Mesendoderm (in vitro differentiated cells): ENCODE measurements at regions not wholly inside any gene's neighbourhood (a gene's known extent, or its start where the extent isn't known, plus 50 kb on each side); places are given as distances from the start of the nearest gene placed in this dataset.

ENCODE experiments used
- DNase-seq: peaks from one replicate; pipeline ENCODE4 v3.0.0; 2013
- H2AK5ac ChIP-seq: 2 replicates; pipeline ENCODE4 v1.6.1; 2013; ENCODE audit warnings: low read length, inconsistent platforms
- H2BK120ac ChIP-seq: 2 replicates; pipeline ENCODE4 v1.6.1; 2013; ENCODE audit warnings: low read depth, mild to moderate bottlenecking, low read length, moderate library complexity, mixed read lengths
- H2BK15ac ChIP-seq: replicated peaks from 2 replicates; pipeline ENCODE4 v1.6.1; 2013; ENCODE audit warnings: low read depth, mild to moderate bottlenecking, moderate library complexity
- H2BK5ac ChIP-seq: 2 replicates; pipeline ENCODE4 v1.6.1; 2013; ENCODE audit warnings: low read length, inconsistent platforms
- H3K18ac ChIP-seq: 2 replicates; pipeline ENCODE4 v1.6.1; 2013; ENCODE audit warnings: mild to moderate bottlenecking, low read length, mixed read lengths
- H3K23ac ChIP-seq: one replicate; pipeline ENCODE4 v1.6.1; 2013; ENCODE audit warnings: low read length
- H3K27ac ChIP-seq: 2 replicates; pipeline ENCODE4 v1.5.1; 2013; ENCODE audit warnings: low read depth, mild to moderate bottlenecking, inconsistent platforms, low read length, moderate library complexity
- H3K27me3 ChIP-seq: 2 replicates; pipeline ENCODE4 v1.6.1; 2013; ENCODE audit warnings: low read length, control low read depth, mild to moderate bottlenecking, inconsistent platforms; ENCODE audit not compliant: insufficient read depth, poor library complexity
- H3K36me3 ChIP-seq: 2 replicates; pipeline ENCODE4 v1.6.1; 2013; ENCODE audit warnings: low read length, inconsistent platforms; ENCODE audit not compliant: control insufficient read depth, insufficient read depth
- H3K4ac ChIP-seq: one replicate; pipeline ENCODE4 v1.6.1; 2013; ENCODE audit warnings: low read depth, mild to moderate bottlenecking, low read length, moderate library complexity
- H3K4me1 ChIP-seq: 2 replicates; pipeline ENCODE4 v1.6.1; 2013; ENCODE audit warnings: low read depth, low read length, inconsistent platforms; ENCODE audit not compliant: control insufficient read depth
- H3K4me2 ChIP-seq: 2 replicates; pipeline ENCODE4 v1.6.1; 2013; ENCODE audit warnings: low read length
- H3K4me3 ChIP-seq: 2 replicates; pipeline ENCODE4 v1.5.1; 2013; ENCODE audit warnings: mild to moderate bottlenecking, low read length
- H3K56ac ChIP-seq: one replicate; pipeline ENCODE4 v1.6.1; 2013; ENCODE audit warnings: low read length
- H3K79me1 ChIP-seq: 2 replicates; pipeline ENCODE4 v1.6.1; 2013; ENCODE audit warnings: low read length, inconsistent platforms
- H3K79me2 ChIP-seq: 2 replicates; pipeline ENCODE4 v1.6.1; 2013; ENCODE audit warnings: mild to moderate bottlenecking, low read length; ENCODE audit not compliant: control insufficient read depth, insufficient read depth
- H3K9ac ChIP-seq: 2 replicates; pipeline ENCODE4 v1.6.1; 2013; ENCODE audit warnings: low read length, inconsistent platforms
- H4K5ac ChIP-seq: one replicate; pipeline ENCODE4 v1.6.1; 2013; ENCODE audit warnings: low read length
- H4K8ac ChIP-seq: one replicate; pipeline ENCODE4 v1.6.1; 2013; ENCODE audit warnings: low read depth, mild to moderate bottlenecking, control low read depth, low read length, moderate library complexity
- WGBS: extraction: QIAGEN DNeasy Blood & Tissue Kit; methylation state at CpG from one replicate; pipeline ENCODE4 v1.1.7; 2013; ENCODE audit warnings: low lambda C conversion rate, missing lambda C conversion rate; ENCODE audit not compliant: insufficient coverage; ENCODE audit errors: extremely low coverage; 5-methylcytosine and 5-hydroxymethylcytosine counted together

GRCh38 chr9:25857147-25857546 is 178.9 kb upstream of the TUSC1 start:
- Histone ChIP-seq H2BK15ac (no peak overlapping the region), H2AK5ac (no peak overlapping the region), H3K4ac (no peak overlapping the region), H2BK120ac (no peak overlapping the region), H3K9ac (no peak overlapping the region), H3K23ac (no peak overlapping the region), H3K4me1 (no peaks in the 10 kb centered on the region), H3K56ac (no peak overlapping the region), H3K18ac (no peak overlapping the region), H3K27me3 (no peaks in the 10 kb centered on the region), H3K27ac (no peak overlapping the region), H4K5ac (no peak overlapping the region), H3K4me3 (no peak overlapping the region), H3K4me2 (no peak overlapping the region), H3K36me3 (no peaks in the 10 kb centered on the region), H3K79me1 (no peaks in the 10 kb centered on the region), H4K8ac (no peak overlapping the region), H3K79me2 (no peaks in the 10 kb centered on the region), H2BK5ac (no peak overlapping the region)
- WGBS: no CpG with 5 or more reads among the region's 1 CpG
- no peak for DNase-seq

DNA sequence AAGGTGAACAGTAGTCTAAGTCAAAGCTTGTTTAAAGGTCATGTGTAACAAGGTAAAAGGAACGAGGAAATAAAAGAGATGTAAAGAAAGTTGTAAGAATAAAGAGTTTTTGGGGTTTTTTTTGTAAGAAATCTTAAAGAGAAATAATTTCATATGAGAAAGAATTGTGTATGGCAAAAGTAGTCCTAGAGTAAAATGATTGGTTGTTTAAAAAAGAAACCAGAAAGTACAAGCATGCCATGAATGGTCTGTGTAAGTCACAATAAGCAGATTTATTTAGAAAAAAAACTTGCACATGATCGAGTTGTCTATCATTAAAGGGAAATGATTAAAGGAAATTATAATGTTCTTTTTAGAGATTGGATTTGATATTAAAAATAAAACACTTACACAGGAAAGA is 172.6 kb upstream of the TUSC1 start:
- Histone ChIP-seq H3K4ac (no peak overlapping the region), H4K5ac (no peak overlapping the region), H2BK120ac (no peak overlapping the region), H2BK5ac (no peak overlapping the region), H3K79me2 (no peaks in the 10 kb centered on the region), H3K4me2 (no peak overlapping the region), H4K8ac (no peak overlapping the region), H3K56ac (no peak overlapping the region), H3K23ac (no peak overlapping the region), H3K27me3 (no peaks in the 10 kb centered on the region), H3K18ac (no peak overlapping the region), H3K4me1 (no peaks in the 10 kb centered on the region), H3K9ac (no peak overlapping the region), H3K36me3 (no peaks in the 10 kb centered on the region), H3K79me1 (no peaks in the 10 kb centered on the region), H3K27ac (no peak overlapping the region), H2BK15ac (no peak overlapping the region), H2AK5ac (no peak overlapping the region), H3K4me3 (no peak overlapping the region)
- DNase-seq: peak; percentile 63
- 100% methylated on average over 2 of the region's 2 CpGs for WGBS

DNA sequence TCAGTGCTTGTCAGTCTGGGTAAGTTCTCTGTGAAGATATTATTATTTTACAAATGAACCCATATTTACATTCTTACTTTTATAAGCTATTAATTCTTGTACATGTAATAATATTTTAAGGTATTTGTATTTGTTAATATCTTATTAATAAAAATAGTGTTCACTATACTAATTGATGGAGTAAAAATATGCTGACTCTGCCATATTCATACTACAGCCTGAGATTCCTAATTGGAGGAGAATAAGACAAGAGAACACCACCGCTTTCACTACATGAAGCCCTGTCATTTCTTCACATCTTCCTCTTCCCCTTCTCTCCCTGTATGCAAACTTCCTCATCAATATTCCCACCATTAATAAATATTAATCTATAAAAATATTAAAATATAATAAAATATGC is 167.6 kb upstream of the TUSC1 start:
- Histone ChIP-seq H3K9ac (no peak overlapping the region), H4K5ac (no peak overlapping the region), H3K79me2 (no peaks in the 10 kb centered on the region), H3K4me3 (no peak overlapping the region), H2BK15ac (no peak overlapping the region), H3K4me1 (no peaks in the 10 kb centered on the region), H3K4me2 (no peak overlapping the region), H2BK5ac (no peak overlapping the region), H2AK5ac (no peak overlapping the region), H3K23ac (no peak overlapping the region), H3K4ac (no peak overlapping the region), H3K27me3 (no peaks in the 10 kb centered on the region), H2BK120ac (no peak overlapping the region), H3K18ac (no peak overlapping the region), H4K8ac (no peak overlapping the region), H3K27ac (no peak overlapping the region), H3K56ac (no peak overlapping the region), H3K79me1 (no peaks in the 10 kb centered on the region), H3K36me3 (no peaks in the 10 kb centered on the region)
- no CpG with 5 or more reads among the region's 1 CpG for WGBS
- no peak for DNase-seq

DNA sequence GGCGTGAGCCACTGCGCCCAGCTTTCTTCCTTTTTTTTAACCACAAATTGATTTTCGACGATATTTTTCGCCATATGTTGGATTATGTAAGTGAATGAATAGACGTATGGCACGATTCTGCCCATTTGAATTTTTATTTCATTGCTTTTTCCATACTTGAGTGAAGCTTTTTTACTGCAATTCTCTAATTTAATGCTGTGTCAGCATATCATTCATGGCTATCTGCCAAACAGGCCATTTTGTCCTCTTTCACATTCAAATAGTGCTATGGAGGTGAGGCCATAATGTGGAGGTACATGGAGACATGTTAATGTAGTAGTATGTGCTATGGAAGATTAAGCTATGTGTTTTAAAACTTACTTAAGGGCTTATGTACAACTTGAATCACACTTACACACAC is 152.1 kb upstream of the TUSC1 start:
- Histone ChIP-seq H3K27ac (no peak overlapping the region), H3K36me3 (no peaks in the 10 kb centered on the region), H3K27me3 (no peaks in the 10 kb centered on the region), H3K18ac (no peak overlapping the region), H3K4me3 (no peak overlapping the region), H2BK120ac (no peak overlapping the region), H3K4me1 (no peaks in the 10 kb centered on the region), H3K79me2 (no peaks in the 10 kb centered on the region), H3K4ac (no peak overlapping the region), H3K9ac (no peak overlapping the region), H2BK5ac (no peak overlapping the region), H2BK15ac (no peak overlapping the region), H3K79me1 (no peaks in the 10 kb centered on the region), H3K4me2 (no peak overlapping the region), H3K23ac (no peak overlapping the region), H2AK5ac (no peak overlapping the region), H4K8ac (no peak overlapping the region), H4K5ac (no peak overlapping the region), H3K56ac (no peak overlapping the region)
- no CpG with 5 or more reads among the region's 7 CpGs for WGBS
- no peak for DNase-seq

- H3K4me3 ChIP-seq: no peak overlapping the region
- H3K4ac ChIP-seq: no peak overlapping the region
- H3K79me1 ChIP-seq: no peaks in the 10 kb centered on the region
- H3K56ac ChIP-seq: no peak overlapping the region
- DNase-seq: no peak
- H3K4me2 ChIP-seq: no peak overlapping the region
- no peak overlapping the region for H2BK120ac ChIP-seq
- no peaks in the 10 kb centered on the region for H3K4me1 ChIP-seq
- no peak overlapping the region for H4K8ac ChIP-seq
- H3K36me3 ChIP-seq: no peaks in the 10 kb centered on the region
- no peak overlapping the region for H2AK5ac ChIP-seq
- no peak overlapping the region for H3K9ac ChIP-seq
- WGBS: no CpG with 5 or more reads among the region's 1 CpG
- no peaks in the 10 kb centered on the region for H3K79me2 ChIP-seq
- H3K27ac ChIP-seq: no peak overlapping the region
- no peaks in the 10 kb centered on the region for H3K27me3 ChIP-seq
- no peak overlapping the region for H4K5ac ChIP-seq
- H2BK15ac ChIP-seq: no peak overlapping the region
- no peak overlapping the region for H3K23ac ChIP-seq
- H3K18ac ChIP-seq: no peak overlapping the region
- H2BK5ac ChIP-seq: no peak overlapping the region
Measured at GRCh38 chr9:25827626-25828025, 149.4 kb upstream of the TUSC1 start.

GRCh38 chr9:25816439-25816838 is 138.2 kb upstream of the TUSC1 start:
- no CpG with 5 or more reads among the region's 3 CpGs for WGBS
- Histone ChIP-seq H3K4ac (no peak overlapping the region), H4K8ac (no peak overlapping the region), H3K27ac (no peak overlapping the region), H4K5ac (no peak overlapping the region), H2BK5ac (no peak overlapping the region), H3K4me2 (no peak overlapping the region), H3K27me3 (no peaks in the 10 kb centered on the region), H3K23ac (no peak overlapping the region), H2BK120ac (no peak overlapping the region), H3K18ac (no peak overlapping the region), H3K56ac (no peak overlapping the region), H2AK5ac (no peak overlapping the region), H3K4me3 (no peak overlapping the region), H3K4me1 (no peaks in the 10 kb centered on the region), H3K79me2 (no peaks in the 10 kb centered on the region), H3K79me1 (no peaks in the 10 kb centered on the region), H3K9ac (no peak overlapping the region), H3K36me3 (no peaks in the 10 kb centered on the region), H2BK15ac (no peak overlapping the region)
- no peak for DNase-seq
